ENCODE measurements at regions not wholly inside any gene's neighbourhood (a gene's known extent, or its start where the extent isn't known, plus 50 kb on each side); places are given as distances from the start of the nearest gene placed in this dataset.

- no peak for TF ChIP-seq POLR2A (IDR thresholded peaks at IDR 0.05; ENCODE audit: low read length)
- TF ChIP-seq GATA1 (IDR thresholded peaks at IDR 0.05; ENCODE audit: low read depth, low read length), result no peak
Measured at GRCh38 chr10:28470873-28471651, 61.9 kb upstream of the WAC start.

Measured in erythroblast (primary cell).